Fibroblast of pulmonary artery (primary cell): ENCODE measurements at regions not wholly inside any gene's neighbourhood (a gene's known extent, or its start where the extent isn't known, plus 50 kb on each side); places are given as distances from the start of the nearest gene placed in this dataset.

Experiments used
- DNase-seq: peaks from one replicate; pipeline ENCODE4 v3.0.0-alpha.2; 2010; ENCODE audit warnings: low read depth
- H3K4me3 ChIP-seq: replicated peaks from 2 replicates; pipeline ENCODE4 v1.5.1; 2011; ENCODE audit warnings: low read depth, mild to moderate bottlenecking, control low read depth, low read length, moderate library complexity
- CTCF ChIP-seq: IDR thresholded peaks from 2 replicates; pipeline ENCODE4 v1.5.1; 2011; ENCODE audit warnings: mild to moderate bottlenecking, control low read depth, low read length, inconsistent platforms; ENCODE audit errors: missing control alignments

- no peak overlapping the region for H3K4me3 ChIP-seq
- DNase-seq: peak; percentile 78
- peak; percentile 78 for TF ChIP-seq CTCF
These were observed 62.1 kb upstream of the NUP50 start for GRCh38 chr22:45101515-45102227.

GRCh38 chr22:45102896-45103420, 60.8 kb upstream of the NUP50 start:
- no peak overlapping the region for H3K4me3 ChIP-seq
- no peak for TF ChIP-seq CTCF
- no peak for DNase-seq

- DNase-seq: no peak
- H3K4me3 ChIP-seq: no peak overlapping the region
- peak; percentile 15 for TF ChIP-seq CTCF
These were observed 60.0 kb upstream of the NUP50 start for GRCh38 chr22:45103756-45104155.

- no peak for DNase-seq
- no peak overlapping the region for H3K4me3 ChIP-seq
- TF ChIP-seq CTCF: no peak
These were observed 59.4 kb upstream of the NUP50 start for GRCh38 chr22:45104313-45104712.

GRCh38 chr22:45105281-45105702, 58.4 kb upstream of the NUP50 start:
- no peak for DNase-seq
- TF ChIP-seq CTCF: no peak
- H3K4me3 ChIP-seq: no peak overlapping the region

GRCh38 chr22:45107671-45108070, 56.1 kb upstream of the NUP50 start:
- TF ChIP-seq CTCF: no peak
- DNase-seq: no peak

More at GRCh38 chr22:45107671-45108070, 56.1 kb upstream of the NUP50 start:
- no peak overlapping the region for H3K4me3 ChIP-seq
